IMR-90 (cell line): ENCODE measurements at regions not wholly inside any gene's neighbourhood (a gene's known extent, or its start where the extent isn't known, plus 50 kb on each side); places are given as distances from the start of the nearest gene placed in this dataset.

Experiments
- ATAC-seq: fragments of 200-7000 bp; cut with Tn5 transposase; 2 replicates; pipeline ENCODE4 v1.9.1; 2020; ENCODE audit warnings: low read depth, mild to moderate bottlenecking, moderate library complexity
- BruUV-seq: library from RNA; stranded (reverse); fragments of 400-500 nt; replicated peaks from 2 replicates; lab custom pipeline; 2021; lab: Mats Ljungman, UMichigan
- CTCF ChIA-PET: fragments of 300-600 bp; formaldehyde crosslinking; extraction: SDS; loops from one replicate; lab custom pipeline; 2021; ENCODE audit warnings: antibody characterized with exemption; lab: Yijun Ruan, JAX
- POLR2A ChIA-PET: fragments of 300-600 bp; sonication (Branson Sonifier 250); formaldehyde crosslinking; loops from one replicate; lab custom pipeline; 2022; ENCODE audit warnings: antibody characterized with exemption; ENCODE audit not compliant: unreplicated experiment; lab: Charles Lee
- DNase-seq: peaks from one replicate; pipeline ENCODE4 v3.0.0; 2013
- H2AFZ ChIP-seq: replicated peaks from 2 replicates; pipeline ENCODE3; 2013; ENCODE audit warnings: low read length, mild to moderate bottlenecking; ENCODE audit not compliant: poor library complexity
- H2AK5ac ChIP-seq: 2 replicates; pipeline ENCODE4 v1.6.1; 2013; ENCODE audit warnings: low read depth, low read length, inconsistent platforms
- H2AK9ac ChIP-seq: replicated peaks from 2 replicates; pipeline ENCODE3; 2013; ENCODE audit warnings: mild to moderate bottlenecking, low read depth, low read length, moderate library complexity; ENCODE audit not compliant: poor library complexity
- H2BK120ac ChIP-seq: 2 replicates; pipeline ENCODE4 v1.6.1; 2013; ENCODE audit warnings: low read depth, low read length, inconsistent platforms
- H2BK15ac ChIP-seq: 3 replicates; pipeline ENCODE4 v1.6.1; 2013; ENCODE audit warnings: low read depth, low read length, inconsistent platforms
- H2BK20ac ChIP-seq: 2 replicates; pipeline ENCODE4 v1.6.1; 2013; ENCODE audit warnings: low read depth, mild to moderate bottlenecking, inconsistent platforms, low read length, moderate library complexity
- H2BK5ac ChIP-seq: 2 replicates; pipeline ENCODE4 v1.6.1; 2013; ENCODE audit warnings: mild to moderate bottlenecking, low read depth, low read length, inconsistent platforms; ENCODE audit not compliant: poor library complexity, severe bottlenecking
- H3K14ac ChIP-seq: replicated peaks from 2 replicates; pipeline ENCODE4 v1.6.1; 2013; ENCODE audit warnings: low read depth, low read length, inconsistent platforms
- H3K18ac ChIP-seq: 2 replicates; pipeline ENCODE4 v1.6.1; 2013; ENCODE audit warnings: low read depth, low read length, control low read depth
- H3K23ac ChIP-seq: 2 replicates; pipeline ENCODE4 v1.6.1; 2013; ENCODE audit warnings: low read depth, low read length, inconsistent platforms
- H3K27ac ChIP-seq: 2 replicates; pipeline ENCODE4 v1.5.1; 2013; ENCODE audit warnings: mild to moderate bottlenecking, control low read depth, low read length; ENCODE audit not compliant: insufficient read depth
- H3K27me3 ChIP-seq: 2 replicates; pipeline ENCODE4 v1.6.1; 2013; ENCODE audit warnings: low read length; ENCODE audit not compliant: control insufficient read depth, insufficient read depth
- H3K36me3 ChIP-seq: 2 replicates; pipeline ENCODE4 v1.6.1; 2013; ENCODE audit warnings: low read length, mixed read lengths; ENCODE audit not compliant: control insufficient read depth, insufficient read depth
- H3K4ac ChIP-seq: 2 replicates; pipeline ENCODE4 v1.6.1; 2013; ENCODE audit warnings: low read depth, low read length, inconsistent platforms
- H3K4me1 ChIP-seq: 2 replicates; pipeline ENCODE4 v1.6.1; 2013; ENCODE audit warnings: low read length, mixed read lengths; ENCODE audit not compliant: control insufficient read depth, insufficient read depth
- H3K4me2 ChIP-seq: 2 replicates; pipeline ENCODE4 v1.6.1; 2013; ENCODE audit warnings: low read depth, mild to moderate bottlenecking, control low read depth, low read length, moderate library complexity
- H3K4me3 ChIP-seq: 2 replicates; pipeline ENCODE4 v1.5.1; 2013; ENCODE audit warnings: low read depth, mild to moderate bottlenecking, control low read depth, low read length, moderate library complexity; ENCODE audit not compliant: insufficient read depth
- H3K56ac ChIP-seq: 2 replicates; pipeline ENCODE4 v1.6.1; 2013; ENCODE audit warnings: low read length, inconsistent platforms; ENCODE audit not compliant: insufficient read depth; ENCODE audit errors: extremely low read depth
- H3K79me1 ChIP-seq, 2 experiments: 2 replicates each; pipeline ENCODE4 v1.6.1; 2013; ENCODE audit warnings: low read length in 2 of 2, inconsistent platforms in 1 of 2, low read depth in 1 of 2
- H3K9ac ChIP-seq: 2 replicates; pipeline ENCODE4 v1.6.1; 2013; ENCODE audit warnings: low read depth, low read length, control low read depth
- H3K9me1 ChIP-seq: 2 replicates; pipeline ENCODE4 v1.6.1; 2013; ENCODE audit warnings: low read length, inconsistent platforms; ENCODE audit not compliant: insufficient read depth
- H3K9me3 ChIP-seq: 2 replicates; pipeline ENCODE4 v1.6.1; 2013; ENCODE audit warnings: low read length; ENCODE audit not compliant: control insufficient read depth, insufficient read depth
- H4K20me1 ChIP-seq: 2 replicates; pipeline ENCODE4 v1.6.1; 2013; ENCODE audit warnings: low read length, inconsistent platforms; ENCODE audit not compliant: insufficient read depth
- H4K5ac ChIP-seq: 2 replicates; pipeline ENCODE4 v1.6.1; 2013; ENCODE audit warnings: mild to moderate bottlenecking, low read depth, low read length, control low read depth
- H4K8ac ChIP-seq, 2 experiments: 2 replicates each; pipeline ENCODE4 v1.6.1; 2013; ENCODE audit warnings: low read depth in 2 of 2, low read length in 2 of 2, control low read depth in 1 of 2, inconsistent platforms in 1 of 2
- H4K91ac ChIP-seq: 2 replicates; pipeline ENCODE4 v1.6.1; 2013; ENCODE audit warnings: low read depth, low read length, inconsistent platforms; ENCODE audit not compliant: insufficient read depth
- FOS ChIP-seq: fragments of 150-350 bp; IDR thresholded peaks from 2 replicates; pipeline ENCODE4 v1.6.1; 2016; ENCODE audit warnings: low read depth, low read length
- MXI1 ChIP-seq: IDR thresholded peaks from 2 replicates; pipeline ENCODE4 v1.6.1; 2012; ENCODE audit warnings: low read depth, mild to moderate bottlenecking, low read length, moderate library complexity, borderline replicate concordance
- NFE2L2 ChIP-seq: fragments of 150-350 bp; IDR thresholded peaks from 2 replicates; pipeline ENCODE4 v1.6.1; 2016; ENCODE audit warnings: low read depth, mild to moderate bottlenecking, low read length
- RFX5 ChIP-seq: IDR thresholded peaks from 2 replicates; pipeline ENCODE4 v1.8.0; 2012; ENCODE audit warnings: low read depth, mild to moderate bottlenecking, low read length, moderate library complexity
- USF2 ChIP-seq: fragments of 150-350 bp; IDR thresholded peaks from 2 replicates; pipeline ENCODE4 v1.6.1; 2017; ENCODE audit warnings: mild to moderate bottlenecking, antibody characterized with exemption, low read length, low read depth
- WGBS, 2 experiments: methylation state at CpG; one replicate each; pipeline versions ENCODE4 v1.1.5 to v1.1.7; 2013; ENCODE audit warnings: missing lambda C conversion rate in 2 of 2; ENCODE audit not compliant: insufficient read length in 1 of 2; ENCODE audit errors: extremely low coverage in 2 of 2; 5-methylcytosine and 5-hydroxymethylcytosine counted together
- dilution Hi-C: fragments of 300-500 bp; cut with HindIII; formaldehyde crosslinking; loops from one replicate; pipeline ENCODE4 v1.14.3; 2018; ENCODE audit warnings: low sequenced_read_pairs; ENCODE audit not compliant: unreplicated experiment
- in situ Hi-C: fragments of 300-500 bp; cut with MboI; formaldehyde crosslinking; loops from 3 replicates; pipeline ENCODE4 v1.14.3; 2019; ENCODE audit warnings: low sequenced_read_pairs, inconsistent platforms, mixed read lengths
- intact Hi-C: fragments of 100-400 bp; cut with micrococcal nuclease; formaldehyde crosslinking; loops from 2 replicates; pipeline ENCODE4 v1.10.0; 2022

- in situ Hi-C loops (no loop called here), intact Hi-C loops (no loop called here), dilution Hi-C loops (no loop called here)
- no peak overlapping the region for H4K91ac ChIP-seq
- no peak for DNase-seq
- H2BK120ac ChIP-seq, result no peak overlapping the region
- H2AK9ac ChIP-seq, result no peak overlapping the region
- H3K9me3 ChIP-seq, result no peaks in the 10 kb centered on the region
- H3K56ac ChIP-seq, result no peak overlapping the region
- no peak overlapping the region for H2AK5ac ChIP-seq
- no peak overlapping the region for H2BK20ac ChIP-seq
- H3K23ac ChIP-seq, result no peak overlapping the region
- BruUV-seq, result no TSS peak
- no peak for ATAC-seq
- H3K79me1 ChIP-seq, result no peaks in the 10 kb centered on the region
- H3K18ac ChIP-seq, result no peak overlapping the region
- POLR2A ChIA-PET, result no interaction called here
- no peaks in the 10 kb centered on the region for H3K9me1 ChIP-seq
- H3K4me3 ChIP-seq, result no peak overlapping the region
- no peak overlapping the region for H3K9ac ChIP-seq
- CTCF ChIA-PET, result interaction anchor here (0.6 kb wide), 1 partner anchor 36 kb away, joined by 8 read pairs; no protein-coding TSS in a partner anchor
- H3K4me2 ChIP-seq, result no peak overlapping the region
- H2BK5ac ChIP-seq, result no peak overlapping the region
- H3K4me1 ChIP-seq, result peaks cover 3% of the 10 kb centered on the region; the same call in 1 of the 2 replicates
- WGBS, 2 experiments, result no CpG with 5 or more reads among the region's 3 CpGs
- H3K14ac ChIP-seq, result no peak overlapping the region
- no peaks in the 10 kb centered on the region for H3K36me3 ChIP-seq
- no peak overlapping the region for H3K27ac ChIP-seq
- H2BK15ac ChIP-seq, result no peak overlapping the region
- H4K5ac ChIP-seq, result no peak overlapping the region
- no peak overlapping the region for H3K4ac ChIP-seq
- H3K27me3 ChIP-seq, result no peaks in the 10 kb centered on the region
- TF ChIP-seq MXI1 (no peak), RFX5 (no peak), NFE2L2 (no peak), FOS (no peak), USF2 (no peak)
- H4K8ac ChIP-seq, result no peak overlapping the region
- no peaks in the 10 kb centered on the region for H4K20me1 ChIP-seq
- H2AFZ ChIP-seq, result no peak overlapping the region
These were observed 262.8 kb upstream of the DAPK1 start for GRCh38 chr9:87234854-87235253.
